NCI-H446 (cell line): ENCODE measurements at regions not wholly inside any gene's neighbourhood (a gene's known extent, or its start where the extent isn't known, plus 50 kb on each side); places are given as distances from the start of the nearest gene placed in this dataset.
"Not testable (repeated sequence)": the region's sequence is repeated elsewhere in the genome, so short reads cannot be mapped to it uniquely, and the experiment has no call there.

ENCODE experiments used
- DNase-seq, 2 experiments: peaks; one replicate each; lab custom pipeline; 2025; lab: John Stamatoyannopoulos, UW

- DNase-seq, result no peak
Observed at GRCh38 chr21:25487046-25487594, 120.2 kb downstream of the MRPL39 start.

- no peak for DNase-seq
Observed at GRCh38 chr21:25485914-25486313, 121.4 kb downstream of the MRPL39 start.

GRCh38 chr21:25467896-25468295 lies 139.4 kb downstream of the MRPL39 start:
- no peak for DNase-seq

GRCh38 chr21:25467071-25467470 lies 140.2 kb downstream of the MRPL39 start:
- not testable (repeated sequence) for DNase-seq

GRCh38 chr21:25466470-25466869 lies 140.8 kb downstream of the MRPL39 start:
- no peak for DNase-seq

- DNase-seq, result no peak
Observed at GRCh38 chr21:25465263-25465662, 142.0 kb downstream of the MRPL39 start.

- no peak for DNase-seq
Observed at GRCh38 chr21:25464275-25464674, 143.0 kb downstream of the MRPL39 start.

GRCh38 chr21:25462517-25462971 lies 144.7 kb downstream of the MRPL39 start:
- DNase-seq, result no peak

GRCh38 chr21:25461725-25462124 lies 145.6 kb downstream of the MRPL39 start:
- DNase-seq, result no peak

- no peak for DNase-seq
Observed at GRCh38 chr21:25459993-25460392, 147.3 kb downstream of the MRPL39 start.

GRCh38 chr21:25459365-25459764 lies 147.9 kb downstream of the MRPL39 start:
- DNase-seq, result no peak

GRCh38 chr21:25458484-25458883 lies 148.8 kb downstream of the MRPL39 start:
- no peak for DNase-seq

GRCh38 chr21:25457946-25458345 lies 149.3 kb downstream of the MRPL39 start:
- DNase-seq, result no peak

- no peak for DNase-seq
Observed at GRCh38 chr21:25457411-25457810, 149.9 kb downstream of the MRPL39 start.

- no peak for DNase-seq
Observed at GRCh38 chr21:25456672-25457071, 150.6 kb downstream of the MRPL39 start.

- no peak for DNase-seq
Observed at GRCh38 chr21:25453524-25453923, 153.8 kb downstream of the MRPL39 start.

- no peak for DNase-seq
Observed at GRCh38 chr21:25449950-25450349, 157.3 kb downstream of the MRPL39 start.

- no peak for DNase-seq
Observed at GRCh38 chr21:25441835-25442234, 165.4 kb downstream of the MRPL39 start.

GRCh38 chr21:25437465-25437864 lies 169.8 kb downstream of the MRPL39 start:
- not testable (repeated sequence) for DNase-seq

GRCh38 chr21:25428537-25428936 lies 178.7 kb downstream of the MRPL39 start:
- no peak for DNase-seq

GRCh38 chr21:25427828-25428227 lies 179.5 kb downstream of the MRPL39 start:
- no peak for DNase-seq

- DNase-seq, result no peak
Observed at GRCh38 chr21:25426580-25426979, 180.7 kb downstream of the MRPL39 start.

GRCh38 chr21:25425156-25425555 lies 182.1 kb downstream of the MRPL39 start:
- DNase-seq, result no peak

GRCh38 chr21:25424634-25425033 lies 182.6 kb downstream of the MRPL39 start:
- DNase-seq, result no peak

- DNase-seq, result no peak
Observed at GRCh38 chr21:25424048-25424447, 183.2 kb downstream of the MRPL39 start.
